Astrocyte (in vitro differentiated cells and primary cell): ENCODE measurements at regions not wholly inside any gene's neighbourhood (a gene's known extent, or its start where the extent isn't known, plus 50 kb on each side); places are given as distances from the start of the nearest gene placed in this dataset.

ENCODE experiments used
- DNase-seq: peaks from one replicate; pipeline ENCODE4 v3.0.0-alpha.2; 2010; ENCODE audit warnings: low read depth
- FAIRE-seq: peaks from 2 replicates; lab custom pipeline; 2011; peaks lifted over from hg19 to GRCh38; lab: Jason Lieb, UNC
- H2AFZ ChIP-seq: 2 replicates; pipeline ENCODE4 v1.6.0; 2012; ENCODE audit warnings: low read depth, low read length, inconsistent platforms
- H3K27ac ChIP-seq: 2 replicates; pipeline ENCODE4 v1.5.1; 2011; ENCODE audit warnings: low read depth, low read length, inconsistent platforms
- H3K27me3 ChIP-seq: 2 replicates; pipeline ENCODE4 v1.6.0; 2011; ENCODE audit warnings: low read length, inconsistent platforms; ENCODE audit not compliant: insufficient read depth
- H3K36me3 ChIP-seq: 2 replicates; pipeline ENCODE4 v1.5.1; 2011; ENCODE audit warnings: low read length, inconsistent platforms; ENCODE audit not compliant: insufficient read depth
- H3K4me1 ChIP-seq: 2 replicates; pipeline ENCODE4 v1.5.1; 2011; ENCODE audit warnings: low read length, inconsistent platforms; ENCODE audit not compliant: insufficient read depth
- H3K4me2 ChIP-seq: 2 replicates; pipeline ENCODE4 v1.6.0; 2012; ENCODE audit warnings: low read length, inconsistent platforms
- H3K4me3 ChIP-seq: 2 replicates; pipeline ENCODE4 v1.5.1; 2011; ENCODE audit warnings: low read depth, mild to moderate bottlenecking, low read length, inconsistent platforms; ENCODE audit not compliant: insufficient read depth
- H3K79me2 ChIP-seq: 2 replicates; pipeline ENCODE4 v1.6.0; 2012; ENCODE audit warnings: mild to moderate bottlenecking, low read length, inconsistent platforms; ENCODE audit not compliant: insufficient read depth
- H3K9ac ChIP-seq: 2 replicates; pipeline ENCODE4 v1.6.0; 2012; ENCODE audit warnings: mild to moderate bottlenecking, low read length, inconsistent platforms
- H3K9me3 ChIP-seq: 2 replicates; pipeline ENCODE4 v1.5.1; 2012; ENCODE audit warnings: low read depth, mild to moderate bottlenecking, low read length, inconsistent platforms; ENCODE audit not compliant: insufficient read depth
- H4K20me1 ChIP-seq: 2 replicates; pipeline ENCODE4 v1.6.0; 2012; ENCODE audit warnings: low read length, inconsistent platforms; ENCODE audit not compliant: insufficient read depth
- H3K27ac Mint-ChIP-seq: one replicate; pipeline ENCODE4 v1.8.0; 2021; ENCODE audit warnings: mild to moderate bottlenecking, mixed read lengths; ENCODE audit not compliant: unreplicated experiment
- H3K27me3 Mint-ChIP-seq: one replicate; pipeline ENCODE4 v1.8.0; 2021; ENCODE audit warnings: low read depth, mixed read lengths; ENCODE audit not compliant: unreplicated experiment
- H3K36me3 Mint-ChIP-seq: one replicate; pipeline ENCODE4 v1.8.0; 2021; ENCODE audit warnings: low read depth, mixed read lengths; ENCODE audit not compliant: unreplicated experiment
- H3K4me1 Mint-ChIP-seq: one replicate; pipeline ENCODE4 v1.8.0; 2021; ENCODE audit warnings: low read depth, mixed read lengths; ENCODE audit not compliant: unreplicated experiment
- H3K4me3 Mint-ChIP-seq: one replicate; pipeline ENCODE4 v1.8.0; 2021; ENCODE audit warnings: mild to moderate bottlenecking, moderate library complexity, mixed read lengths; ENCODE audit not compliant: unreplicated experiment
- H3K9me3 Mint-ChIP-seq: one replicate; pipeline ENCODE4 v1.8.0; 2021; ENCODE audit warnings: mild to moderate bottlenecking, mixed read lengths; ENCODE audit not compliant: unreplicated experiment
- EZH2 ChIP-seq: IDR thresholded peaks from 2 replicates; pipeline ENCODE4 v1.6.1; 2012; ENCODE audit warnings: mild to moderate bottlenecking, low read length, inconsistent platforms; ENCODE audit not compliant: insufficient read depth
- TF ChIP-seq, protein P1 (sequence below): IDR thresholded peaks from 2 replicates; pipeline ENCODE4 v1.5.1; 2011; ENCODE audit warnings: low read depth, mild to moderate bottlenecking, inconsistent platforms, low read length, moderate library complexity; ENCODE audit not compliant: insufficient read depth

DNA sequence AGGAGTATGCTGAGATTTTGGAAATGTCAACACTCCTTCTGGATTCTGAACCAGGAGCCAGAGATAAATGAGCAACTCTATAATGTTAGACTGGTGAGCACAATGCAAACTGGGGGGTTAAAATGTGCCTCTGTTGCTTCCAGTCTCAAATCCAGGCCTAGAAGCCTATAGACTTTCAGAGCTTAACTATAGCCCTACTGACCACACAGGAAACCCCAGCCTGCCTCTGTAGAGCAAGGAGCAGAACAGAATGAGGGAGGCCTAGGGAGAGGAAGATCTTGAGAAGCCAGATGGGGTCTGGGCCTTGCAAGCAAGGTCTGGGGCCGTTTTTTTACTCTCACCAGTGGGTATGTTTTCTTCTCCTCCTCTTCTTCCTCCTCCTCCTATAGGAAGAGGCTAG, 225.4 kb upstream of the KITLG start:
- H3K9me3 ChIP-seq: no peaks in the 10 kb centered on the region
- no peaks in the 10 kb centered on the region for H3K36me3 Mint-ChIP-seq
- no peaks in the 10 kb centered on the region for H3K27me3 ChIP-seq
- no peak overlapping the region for H3K9ac ChIP-seq
- no peaks in the 10 kb centered on the region for H3K4me1 ChIP-seq
- no peak for FAIRE-seq
- DNase-seq: no peak
- H4K20me1 ChIP-seq: no peaks in the 10 kb centered on the region
- H3K27me3 Mint-ChIP-seq: no peaks in the 10 kb centered on the region
- no peak overlapping the region for H3K27ac ChIP-seq
- no peak for TF ChIP-seq EZH2
- TF ChIP-seq, protein P1, sequence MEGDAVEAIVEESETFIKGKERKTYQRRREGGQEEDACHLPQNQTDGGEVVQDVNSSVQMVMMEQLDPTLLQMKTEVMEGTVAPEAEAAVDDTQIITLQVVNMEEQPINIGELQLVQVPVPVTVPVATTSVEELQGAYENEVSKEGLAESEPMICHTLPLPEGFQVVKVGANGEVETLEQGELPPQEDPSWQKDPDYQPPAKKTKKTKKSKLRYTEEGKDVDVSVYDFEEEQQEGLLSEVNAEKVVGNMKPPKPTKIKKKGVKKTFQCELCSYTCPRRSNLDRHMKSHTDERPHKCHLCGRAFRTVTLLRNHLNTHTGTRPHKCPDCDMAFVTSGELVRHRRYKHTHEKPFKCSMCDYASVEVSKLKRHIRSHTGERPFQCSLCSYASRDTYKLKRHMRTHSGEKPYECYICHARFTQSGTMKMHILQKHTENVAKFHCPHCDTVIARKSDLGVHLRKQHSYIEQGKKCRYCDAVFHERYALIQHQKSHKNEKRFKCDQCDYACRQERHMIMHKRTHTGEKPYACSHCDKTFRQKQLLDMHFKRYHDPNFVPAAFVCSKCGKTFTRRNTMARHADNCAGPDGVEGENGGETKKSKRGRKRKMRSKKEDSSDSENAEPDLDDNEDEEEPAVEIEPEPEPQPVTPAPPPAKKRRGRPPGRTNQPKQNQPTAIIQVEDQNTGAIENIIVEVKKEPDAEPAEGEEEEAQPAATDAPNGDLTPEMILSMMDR: no peak
- H3K9me3 Mint-ChIP-seq: no peaks in the 10 kb centered on the region
- no peak overlapping the region for H2AFZ ChIP-seq
- H3K79me2 ChIP-seq: no peaks in the 10 kb centered on the region
- H3K36me3 ChIP-seq: no peaks in the 10 kb centered on the region
- no peak overlapping the region for H3K27ac Mint-ChIP-seq
- H3K4me2 ChIP-seq: no peak overlapping the region
- no peak overlapping the region for H3K4me3 ChIP-seq
- H3K4me3 Mint-ChIP-seq: no peak overlapping the region
- H3K4me1 Mint-ChIP-seq: no peaks in the 10 kb centered on the region

DNA sequence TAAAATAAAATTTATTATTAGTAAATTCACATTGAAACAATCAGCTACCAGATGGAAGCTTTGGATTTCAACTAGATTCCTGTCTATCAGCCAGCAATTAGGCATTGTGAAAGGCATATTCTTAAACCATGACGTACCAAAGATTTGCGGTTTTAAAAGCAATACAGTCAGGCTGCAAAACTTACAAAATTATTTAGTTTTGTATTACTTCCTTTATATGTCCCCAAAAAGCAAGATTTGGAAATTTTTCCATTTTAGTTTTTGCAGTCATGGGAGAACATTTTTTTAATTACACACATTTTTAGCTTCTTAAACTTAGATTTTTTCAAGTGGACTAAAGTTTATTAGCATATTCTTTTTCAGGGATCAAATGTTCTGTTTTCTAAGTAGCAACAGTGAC, 225.0 kb upstream of the KITLG start:
- H3K9me3 Mint-ChIP-seq: no peaks in the 10 kb centered on the region
- H3K9me3 ChIP-seq: no peaks in the 10 kb centered on the region
- no peaks in the 10 kb centered on the region for H3K27me3 ChIP-seq
- H3K27ac Mint-ChIP-seq: no peak overlapping the region
- FAIRE-seq (no peak), DNase-seq (no peak)
- no peaks in the 10 kb centered on the region for H3K36me3 ChIP-seq
- no peaks in the 10 kb centered on the region for H3K36me3 Mint-ChIP-seq
- no peak overlapping the region for H3K27ac ChIP-seq
- no peaks in the 10 kb centered on the region for H3K79me2 ChIP-seq
- H3K4me3 ChIP-seq: no peak overlapping the region
- TF ChIP-seq, protein P1: no peak
- TF ChIP-seq EZH2: no peak
- H3K9ac ChIP-seq: no peak overlapping the region
- H4K20me1 ChIP-seq: no peaks in the 10 kb centered on the region
- H3K4me3 Mint-ChIP-seq: no peak overlapping the region
- H3K4me2 ChIP-seq: no peak overlapping the region
- H2AFZ ChIP-seq: no peak overlapping the region
- H3K4me1 ChIP-seq: no peaks in the 10 kb centered on the region
- no peaks in the 10 kb centered on the region for H3K27me3 Mint-ChIP-seq
- no peaks in the 10 kb centered on the region for H3K4me1 Mint-ChIP-seq

DNA sequence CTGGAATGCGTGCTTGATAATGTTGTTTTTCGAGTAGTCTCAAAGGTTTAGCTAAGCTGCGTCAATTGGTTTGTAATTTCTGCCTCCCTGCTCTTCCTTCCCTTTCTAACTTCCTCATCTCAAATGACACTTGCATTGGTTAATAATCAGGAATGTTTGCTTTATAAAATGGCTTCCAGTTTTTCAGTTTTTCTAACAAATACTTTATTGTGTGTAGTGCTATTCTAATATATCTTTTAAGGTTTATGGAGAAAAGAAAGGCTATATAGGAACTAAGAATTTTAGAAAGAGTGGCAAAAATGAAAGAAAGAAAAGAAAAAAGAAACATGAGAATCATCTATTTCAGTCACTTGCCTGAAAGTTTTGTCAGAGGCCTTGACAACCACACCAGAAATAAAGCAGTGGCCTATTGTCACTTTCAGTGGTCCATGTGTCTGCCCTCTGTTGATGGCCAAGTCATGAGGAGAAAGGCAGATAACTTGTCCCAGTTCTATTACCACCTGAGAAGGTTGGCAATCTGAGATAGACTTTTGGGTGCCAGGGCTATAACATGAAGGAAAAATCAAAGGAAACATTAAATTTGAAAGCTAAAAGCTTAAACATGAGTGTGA, 221.9 kb upstream of the KITLG start:
- H3K4me3 ChIP-seq: no peak overlapping the region
- FAIRE-seq: no peak
- H3K4me1 ChIP-seq: no peaks in the 10 kb centered on the region
- H3K27ac ChIP-seq: no peak overlapping the region
- Mint-ChIP-seq H3K4me1 (no peaks in the 10 kb centered on the region), H3K27ac (no peak overlapping the region), H3K27me3 (no peaks in the 10 kb centered on the region), H3K36me3 (no peaks in the 10 kb centered on the region), H3K4me3 (no peak overlapping the region), H3K9me3 (peaks cover 2% of the 10 kb centered on the region)
- no peak overlapping the region for H2AFZ ChIP-seq
- no peak overlapping the region for H3K9ac ChIP-seq
- no peak overlapping the region for H3K4me2 ChIP-seq
- H3K36me3 ChIP-seq: no peaks in the 10 kb centered on the region
- no peaks in the 10 kb centered on the region for H3K79me2 ChIP-seq
- no peaks in the 10 kb centered on the region for H4K20me1 ChIP-seq
- no peaks in the 10 kb centered on the region for H3K9me3 ChIP-seq
- no peaks in the 10 kb centered on the region for H3K27me3 ChIP-seq
- TF ChIP-seq EZH2: no peak
- TF ChIP-seq, protein P1: no peak
- DNase-seq: no peak
